ENCODE measurements at regions not wholly inside any gene's neighbourhood (a gene's known extent, or its start where the extent isn't known, plus 50 kb on each side); places are given as distances from the start of the nearest gene placed in this dataset.
"Not testable (repeated sequence)": the region's sequence is repeated elsewhere in the genome, so short reads cannot be mapped to it uniquely, and the experiment has no call there.

- H4K20me1 ChIP-seq (ENCODE audit: insufficient read depth); H3F3A ChIP-seq (replicated peaks; ENCODE audit: insufficient read depth); H3K9me2 ChIP-seq; H3K27ac ChIP-seq (ENCODE audit: low read depth in 2 of 2, low read length in 1 of 2); CTCF ChIA-PET; H3K79me2 ChIP-seq (ENCODE audit: insufficient read depth); POLR2A ChIA-PET; H3K36me3 ChIP-seq (replicated peaks in 1 of 2; ENCODE audit: control insufficient read depth in 1 of 2, insufficient read depth in 2 of 2, low read length in 1 of 2); H3K27me3 ChIP-seq (ENCODE audit: insufficient read depth); H2AFZ ChIP-seq (ENCODE audit: low read depth); H3K4me1 ChIP-seq (ENCODE audit: control insufficient read depth in 1 of 2, insufficient read depth in 2 of 2, low read depth in 1 of 2, low read length in 1 of 2); H3K9me3 ChIP-seq; H3K9ac ChIP-seq; DNase-seq; H3K4me3 ChIP-seq (ENCODE audit: low read depth in 2 of 2, low read length in 1 of 2); H3K4me2 ChIP-seq: not testable (repeated sequence)
- 0% methylated on average over 1 of the region's 1 CpG for WGBS (ENCODE audit: low lambda C conversion rate)
Observed at GRCh38 chr6:58063542-58063941, 746.1 kb downstream of the PRIM2 start.

- H3K27ac ChIP-seq (ENCODE audit: low read depth in 2 of 2, low read length in 1 of 2); H3K9ac ChIP-seq; CTCF ChIA-PET; DNase-seq; POLR2A ChIA-PET; H3F3A ChIP-seq (replicated peaks; ENCODE audit: insufficient read depth); H3K9me3 ChIP-seq; H4K20me1 ChIP-seq (ENCODE audit: insufficient read depth); H3K36me3 ChIP-seq (replicated peaks in 1 of 2; ENCODE audit: control insufficient read depth in 1 of 2, insufficient read depth in 2 of 2, low read length in 1 of 2); H3K4me2 ChIP-seq; H3K4me3 ChIP-seq (ENCODE audit: low read depth in 2 of 2, low read length in 1 of 2); H3K4me1 ChIP-seq (ENCODE audit: control insufficient read depth in 1 of 2, insufficient read depth in 2 of 2, low read depth in 1 of 2, low read length in 1 of 2); H3K79me2 ChIP-seq (ENCODE audit: insufficient read depth); H3K9me2 ChIP-seq; H2AFZ ChIP-seq (ENCODE audit: low read depth); H3K27me3 ChIP-seq (ENCODE audit: insufficient read depth): not testable (repeated sequence)
- WGBS (ENCODE audit: low lambda C conversion rate): 5% methylated on average over 1 of the region's 1 CpG
Observed at GRCh38 chr6:58067867-58068548, 750.6 kb downstream of the PRIM2 start.

- Histone ChIP-seq H3K9me2 (no peaks in the 10 kb centered on the region), H3K79me2 (ENCODE audit: insufficient read depth) (no peaks in the 10 kb centered on the region), H3K4me2 (no peak overlapping the region), H3K4me1 (ENCODE audit: control insufficient read depth in 1 of 2, insufficient read depth in 2 of 2, low read depth in 1 of 2, low read length in 1 of 2) (no peaks in the 10 kb centered on the region), H3F3A (replicated peaks; ENCODE audit: insufficient read depth) (no peaks in the 10 kb centered on the region), H3K9me3 (no peaks in the 10 kb centered on the region), H3K9ac (no peak overlapping the region), H3K27ac (ENCODE audit: low read depth in 2 of 2, low read length in 1 of 2) (no peak overlapping the region), H3K4me3 (ENCODE audit: low read depth in 2 of 2, low read length in 1 of 2) (no peak overlapping the region), H3K27me3 (ENCODE audit: insufficient read depth) (no peaks in the 10 kb centered on the region), H4K20me1 (ENCODE audit: insufficient read depth) (no peaks in the 10 kb centered on the region), H2AFZ (ENCODE audit: low read depth) (0 out of 2 replicates have a peak overlapping the region, but pooled peaks have one; percentile 8), H3K36me3 (replicated peaks in 1 of 2; ENCODE audit: control insufficient read depth in 1 of 2, insufficient read depth in 2 of 2, low read length in 1 of 2) (no peaks in the 10 kb centered on the region)
- TF ChIP-seq IRF3 (IDR thresholded peaks at IDR 0.05; ENCODE audit: low read depth, low read length): no peak
- POLR2A ChIA-PET: no interaction called here
- DNase-seq: no peak
- 28% methylated on average over 22 of the region's 23 CpGs for WGBS (ENCODE audit: low lambda C conversion rate)
- CTCF ChIA-PET: no interaction called here
Observed at GRCh38 chr6:58073263-58073662, 755.8 kb downstream of the PRIM2 start.

GRCh38 chr6:58090067-58090466 lies 772.6 kb downstream of the PRIM2 start:
- H3K36me3 ChIP-seq (replicated peaks in 1 of 2; ENCODE audit: control insufficient read depth in 1 of 2, insufficient read depth in 2 of 2, low read length in 1 of 2); POLR2A ChIA-PET: not testable (repeated sequence)

GRCh38 chr6:58097251-58097650 lies 779.8 kb downstream of the PRIM2 start:
- H3K4me3 ChIP-seq (ENCODE audit: low read depth in 2 of 2, low read length in 1 of 2); H3K9ac ChIP-seq; H3K27ac ChIP-seq (ENCODE audit: low read depth in 2 of 2, low read length in 1 of 2); CTCF ChIA-PET; H3F3A ChIP-seq (replicated peaks; ENCODE audit: insufficient read depth); H3K36me3 ChIP-seq (replicated peaks in 1 of 2; ENCODE audit: control insufficient read depth in 1 of 2, insufficient read depth in 2 of 2, low read length in 1 of 2); H2AFZ ChIP-seq (ENCODE audit: low read depth); H3K9me2 ChIP-seq; H3K9me3 ChIP-seq; H3K27me3 ChIP-seq (ENCODE audit: insufficient read depth); DNase-seq; H4K20me1 ChIP-seq (ENCODE audit: insufficient read depth); H3K79me2 ChIP-seq (ENCODE audit: insufficient read depth); POLR2A ChIA-PET; H3K4me2 ChIP-seq; H3K4me1 ChIP-seq (ENCODE audit: control insufficient read depth in 1 of 2, insufficient read depth in 2 of 2, low read depth in 1 of 2, low read length in 1 of 2): not testable (repeated sequence)

More at GRCh38 chr6:58090067-58090466, 772.6 kb downstream of the PRIM2 start:
- CTCF ChIA-PET; H3K9me3 ChIP-seq; DNase-seq; H3K9ac ChIP-seq; H3K79me2 ChIP-seq (ENCODE audit: insufficient read depth); H3K4me2 ChIP-seq; H3K27me3 ChIP-seq (ENCODE audit: insufficient read depth); H3K27ac ChIP-seq (ENCODE audit: low read depth in 2 of 2, low read length in 1 of 2); H3F3A ChIP-seq (replicated peaks; ENCODE audit: insufficient read depth); H3K4me1 ChIP-seq (ENCODE audit: control insufficient read depth in 1 of 2, insufficient read depth in 2 of 2, low read depth in 1 of 2, low read length in 1 of 2); H3K9me2 ChIP-seq; H3K4me3 ChIP-seq (ENCODE audit: low read depth in 2 of 2, low read length in 1 of 2); H2AFZ ChIP-seq (ENCODE audit: low read depth); H4K20me1 ChIP-seq (ENCODE audit: insufficient read depth): not testable (repeated sequence)
- WGBS (ENCODE audit: low lambda C conversion rate): 2% methylated on average over 2 of the region's 2 CpGs

Measured in SK-N-SH (cell line).